ENCODE measurements at regions not wholly inside any gene's neighbourhood (a gene's known extent, or its start where the extent isn't known, plus 50 kb on each side); places are given as distances from the start of the nearest gene placed in this dataset.

GRCh38 chr4:74638689-74639088 is 155.6 kb downstream of the BTC start:
- DNase-seq (ENCODE audit: low read depth in 4 of 4, low spot score in 2 of 4) = no peak

GRCh38 chr4:74640111-74640903 is 154.0 kb downstream of the BTC start:
- DNase-seq (ENCODE audit: low read depth in 4 of 4, low spot score in 2 of 4) = peak in 2 of 4 donors; percentile 11 to 52

GRCh38 chr4:74642006-74642405 is 152.3 kb downstream of the BTC start:
- DNase-seq (ENCODE audit: low read depth in 4 of 4, low spot score in 2 of 4) = no peak

- DNase-seq (ENCODE audit: low read depth in 4 of 4, low spot score in 2 of 4) = no peak
Measured at GRCh38 chr4:74649193-74649592, 145.1 kb downstream of the BTC start.

GRCh38 chr4:74651198-74651597 is 143.1 kb downstream of the BTC start:
- DNase-seq (ENCODE audit: low read depth in 4 of 4, low spot score in 2 of 4) = no peak

GRCh38 chr4:74653331-74654229 is 140.7 kb downstream of the BTC start:
- no peak for DNase-seq (ENCODE audit: low read depth in 4 of 4, low spot score in 2 of 4)

GRCh38 chr4:74654230-74654681 is 140.1 kb downstream of the BTC start:
- DNase-seq (ENCODE audit: low read depth in 4 of 4, low spot score in 2 of 4) = no peak

- no peak for DNase-seq (ENCODE audit: low read depth in 4 of 4, low spot score in 2 of 4)
Measured at GRCh38 chr4:74656596-74656995, 137.7 kb downstream of the BTC start.

- DNase-seq (ENCODE audit: low read depth in 4 of 4, low spot score in 2 of 4) = no peak
Measured at GRCh38 chr4:74658116-74658515, 136.2 kb downstream of the BTC start.

GRCh38 chr4:74659576-74660411 is 134.5 kb downstream of the BTC start:
- DNase-seq (ENCODE audit: low read depth in 4 of 4, low spot score in 2 of 4) = no peak

GRCh38 chr4:74660866-74661265 is 133.5 kb downstream of the BTC start:
- no peak for DNase-seq (ENCODE audit: low read depth in 4 of 4, low spot score in 2 of 4)

GRCh38 chr4:74661427-74662201 is 132.7 kb downstream of the BTC start:
- DNase-seq (ENCODE audit: low read depth in 4 of 4, low spot score in 2 of 4) = no peak

GRCh38 chr4:74663631-74664030 is 130.7 kb downstream of the BTC start:
- no peak for DNase-seq (ENCODE audit: low read depth in 4 of 4, low spot score in 2 of 4)

GRCh38 chr4:74665346-74665745 is 129.0 kb downstream of the BTC start:
- DNase-seq (ENCODE audit: low read depth in 4 of 4, low spot score in 2 of 4) = no peak

GRCh38 chr4:74665876-74666275 is 128.4 kb downstream of the BTC start:
- no peak for DNase-seq (ENCODE audit: low read depth in 4 of 4, low spot score in 2 of 4)

GRCh38 chr4:74667438-74667837 is 126.9 kb downstream of the BTC start:
- no peak for DNase-seq (ENCODE audit: low read depth in 4 of 4, low spot score in 2 of 4)

GRCh38 chr4:74667944-74668343 is 126.4 kb downstream of the BTC start:
- DNase-seq (ENCODE audit: low read depth in 4 of 4, low spot score in 2 of 4) = no peak

GRCh38 chr4:74669702-74670101 is 124.6 kb downstream of the BTC start:
- no peak for DNase-seq (ENCODE audit: low read depth in 4 of 4, low spot score in 2 of 4)

- no peak for DNase-seq (ENCODE audit: low read depth in 4 of 4, low spot score in 2 of 4)
Measured at GRCh38 chr4:74670583-74670982, 123.7 kb downstream of the BTC start.

- no peak for DNase-seq (ENCODE audit: low read depth in 4 of 4, low spot score in 2 of 4)
Measured at GRCh38 chr4:74671080-74671698, 123.1 kb downstream of the BTC start.
